ENCODE measurements at regions not wholly inside any gene's neighbourhood (a gene's known extent, or its start where the extent isn't known, plus 50 kb on each side); places are given as distances from the start of the nearest gene placed in this dataset.

DNA sequence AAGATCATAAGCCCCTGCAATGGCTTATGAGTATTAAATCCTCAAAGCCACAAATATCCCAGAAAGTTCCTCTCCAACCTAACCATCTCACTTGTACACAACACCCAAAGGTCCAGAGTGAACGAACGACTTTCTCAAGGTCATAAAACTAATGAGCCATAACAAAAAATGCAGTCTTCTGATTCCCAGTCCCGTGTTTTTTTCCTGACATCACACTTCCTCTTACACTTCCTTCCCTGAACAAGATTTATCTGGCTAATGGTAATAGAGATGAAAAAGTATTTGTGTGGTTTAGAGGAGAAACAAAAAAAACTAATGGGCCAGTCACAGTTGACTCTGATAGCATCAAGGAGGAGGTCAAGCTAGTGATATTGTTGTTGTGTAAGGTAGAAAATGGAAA lies 99.5 kb upstream of the KLHL13 start:
- TF ChIP-seq CTCF (IDR thresholded peaks at IDR 0.05), result no peak
- TF ChIP-seq POLR2A (IDR thresholded peaks at IDR 0.05), result no peak
- no peak for TF ChIP-seq EP300 (IDR thresholded peaks at IDR 0.05; ENCODE audit: low read depth)

All from transverse colon (tissue), 3 donors.